ENCODE measurements at regions not wholly inside any gene's neighbourhood (a gene's known extent, or its start where the extent isn't known, plus 50 kb on each side); places are given as distances from the start of the nearest gene placed in this dataset.
"Not testable (repeated sequence)": the region's sequence is repeated elsewhere in the genome, so short reads cannot be mapped to it uniquely, and the experiment has no call there.

- Histone ChIP-seq H2AFZ (no peak overlapping the region), H3K27ac (no peak overlapping the region), H3K36me3 (ENCODE audit: control insufficient read depth, insufficient read depth, low read length) (no peaks in the 10 kb centered on the region), H3K4me3 (ENCODE audit: low read depth, low read length) (no peak overlapping the region), H3K4me2 (ENCODE audit: low read length) (no peak overlapping the region), H3K4me1 (no peaks in the 10 kb centered on the region), H3K27me3 (ENCODE audit: control insufficient read depth, insufficient read depth, low read length) (no peaks in the 10 kb centered on the region), H3K9me3 (ENCODE audit: control insufficient read depth, low read length) (no peaks in the 10 kb centered on the region), H3K9ac (no peak overlapping the region), H3K79me2 (no peaks in the 10 kb centered on the region)
- TF ChIP-seq CTCF (IDR thresholded peaks at IDR 0.05) = no peak
Observed at GRCh38 chr14:84323978-84324377, 1206.0 kb upstream of the FLRT2 start.

- Histone ChIP-seq H3K36me3 (ENCODE audit: control insufficient read depth, insufficient read depth, low read length) (no peaks in the 10 kb centered on the region), H3K79me2 (no peaks in the 10 kb centered on the region), H3K4me2 (ENCODE audit: low read length) (no peak overlapping the region), H3K27ac (no peak overlapping the region), H3K4me1 (no peaks in the 10 kb centered on the region), H2AFZ (no peak overlapping the region), H3K9ac (no peak overlapping the region), H3K9me3 (ENCODE audit: control insufficient read depth, low read length) (no peaks in the 10 kb centered on the region), H3K4me3 (ENCODE audit: low read depth, low read length) (no peak overlapping the region), H3K27me3 (ENCODE audit: control insufficient read depth, insufficient read depth, low read length) (no peaks in the 10 kb centered on the region)
- TF ChIP-seq CTCF (IDR thresholded peaks at IDR 0.05) = no peak
Observed at GRCh38 chr14:84336433-84336832, 1193.5 kb upstream of the FLRT2 start.

GRCh38 chr14:84340938-84341337 is 1189.0 kb upstream of the FLRT2 start:
- Histone ChIP-seq H3K4me3 (ENCODE audit: low read depth, low read length) (no peak overlapping the region), H3K79me2 (no peaks in the 10 kb centered on the region), H3K9me3 (ENCODE audit: control insufficient read depth, low read length) (no peaks in the 10 kb centered on the region), H3K27ac (no peak overlapping the region), H3K27me3 (ENCODE audit: control insufficient read depth, insufficient read depth, low read length) (no peaks in the 10 kb centered on the region), H3K4me2 (ENCODE audit: low read length) (no peak overlapping the region), H3K36me3 (ENCODE audit: control insufficient read depth, insufficient read depth, low read length) (no peaks in the 10 kb centered on the region), H3K4me1 (no peaks in the 10 kb centered on the region), H2AFZ (no peak overlapping the region), H3K9ac (no peak overlapping the region)
- no peak for TF ChIP-seq CTCF (IDR thresholded peaks at IDR 0.05)

GRCh38 chr14:84341867-84342266 is 1188.1 kb upstream of the FLRT2 start:
- not testable (repeated sequence) for H3K9me3 ChIP-seq (ENCODE audit: control insufficient read depth, low read length); H3K79me2 ChIP-seq; H3K27me3 ChIP-seq (ENCODE audit: control insufficient read depth, insufficient read depth, low read length); H3K4me3 ChIP-seq (ENCODE audit: low read depth, low read length); H3K4me2 ChIP-seq (ENCODE audit: low read length); H3K36me3 ChIP-seq (ENCODE audit: control insufficient read depth, insufficient read depth, low read length); H2AFZ ChIP-seq; H3K4me1 ChIP-seq; H3K27ac ChIP-seq; H3K9ac ChIP-seq

GRCh38 chr14:84343656-84344055 is 1186.3 kb upstream of the FLRT2 start:
- H3K4me3 ChIP-seq (ENCODE audit: low read depth, low read length) = no peak overlapping the region
- H3K9ac ChIP-seq = no peak overlapping the region
- no peak overlapping the region for H3K27ac ChIP-seq
- H2AFZ ChIP-seq = no peak overlapping the region
- no peaks in the 10 kb centered on the region for H3K36me3 ChIP-seq (ENCODE audit: control insufficient read depth, insufficient read depth, low read length)
- no peaks in the 10 kb centered on the region for H3K27me3 ChIP-seq (ENCODE audit: control insufficient read depth, insufficient read depth, low read length)
- no peaks in the 10 kb centered on the region for H3K79me2 ChIP-seq
- H3K4me2 ChIP-seq (ENCODE audit: low read length) = no peak overlapping the region
- no peaks in the 10 kb centered on the region for H3K9me3 ChIP-seq (ENCODE audit: control insufficient read depth, low read length)
- H3K4me1 ChIP-seq = no peaks in the 10 kb centered on the region
- no peak for TF ChIP-seq CTCF (IDR thresholded peaks at IDR 0.05)
